SK-N-SH (cell line): ENCODE measurements at regions not wholly inside any gene's neighbourhood (a gene's known extent, or its start where the extent isn't known, plus 50 kb on each side); places are given as distances from the start of the nearest gene placed in this dataset.

Experiments used
- CTCF ChIA-PET: fragments of 300-600, 350-600 bp; formaldehyde crosslinking; extraction: SDS; loops from one replicate; lab custom pipeline; 2021; lab: Yijun Ruan, JAX
- POLR2A ChIA-PET: fragments of 350-600 bp; sonication (Branson Sonifier 250); formaldehyde crosslinking; extraction: SDS; loops from one replicate; lab custom pipeline; 2020; ENCODE audit warnings: antibody characterized with exemption, inconsistent platforms; lab: Yijun Ruan, JAX
- DNase-seq: peaks from one replicate; pipeline ENCODE4 v3.0.0; 2012
- H2AFZ ChIP-seq: fragments of 200-600 bp; sonication (generic); 2 replicates; pipeline ENCODE4 v1.8.1; 2016; ENCODE audit warnings: antibody characterized with exemption, mild to moderate bottlenecking, low read depth
- H3F3A ChIP-seq: fragments of 200-600 bp; sonication (generic); replicated peaks from 2 replicates; pipeline ENCODE3; 2016; ENCODE audit warnings: antibody characterized with exemption, mild to moderate bottlenecking; ENCODE audit not compliant: insufficient read depth
- H3K27ac ChIP-seq, 2 experiments: fragments of 200-500 bp in 1 of 2; fragments of 200-600 bp in 1 of 2; sonication (Bioruptor generic) in 1 of 2; sonication (generic), shearing (Covaris generic) in 1 of 2; 2 replicates each; pipeline versions ENCODE4 v1.5.1 to v1.6.1; 2014 to 2016; ENCODE audit warnings: low read depth in 2 of 2, inconsistent platforms in 1 of 2, low read length in 1 of 2, mild to moderate bottlenecking in 1 of 2, mixed read lengths in 1 of 2
- H3K27me3 ChIP-seq: fragments of 200-600 bp; sonication (generic), shearing (Covaris generic); 2 replicates; pipeline ENCODE4 v1.6.1; 2016; ENCODE audit warnings: mixed run types; ENCODE audit not compliant: insufficient read depth
- H3K36me3 ChIP-seq, 2 experiments: fragments of 200-500 bp in 1 of 2; fragments of 200-600 bp in 1 of 2; sonication (Bioruptor generic) in 1 of 2; sonication (generic) in 1 of 2; replicated peaks in 1 of 2; 2 replicates each; pipeline versions ENCODE3 to v1.5.1; 2014 to 2016; ENCODE audit warnings: low read length in 1 of 2, mild to moderate bottlenecking in 1 of 2; ENCODE audit not compliant: insufficient read depth in 2 of 2, control insufficient read depth in 1 of 2
- H3K4me1 ChIP-seq, 2 experiments: fragments of 200-500 bp in 1 of 2; fragments of 200-600 bp in 1 of 2; sonication (Bioruptor generic) in 1 of 2; sonication (generic), shearing (Covaris generic) in 1 of 2; 2 replicates each; pipeline versions ENCODE4 v1.5.1 to v1.6.1; 2014 to 2016; ENCODE audit warnings: low read depth in 1 of 2, low read length in 1 of 2, mixed run types in 1 of 2; ENCODE audit not compliant: insufficient read depth in 2 of 2, control insufficient read depth in 1 of 2
- H3K4me2 ChIP-seq: fragments of 200-600 bp; sonication (generic), shearing (Covaris generic); 2 replicates; pipeline ENCODE4 v1.6.1; 2017; ENCODE audit warnings: mixed run types
- H3K4me3 ChIP-seq, 2 experiments: fragments of 200-500 bp in 1 of 2; fragments of 200-600 bp in 1 of 2; sonication (Bioruptor generic) in 1 of 2; sonication (generic), shearing (Covaris generic) in 1 of 2; 2 replicates each; pipeline versions ENCODE4 v1.5.1 to v1.8.1; 2014 to 2016; ENCODE audit warnings: low read depth in 2 of 2, inconsistent platforms in 1 of 2, low read length in 1 of 2, mild to moderate bottlenecking in 1 of 2, mixed read lengths in 1 of 2, moderate library complexity in 1 of 2
- H3K79me2 ChIP-seq: fragments of 200-600 bp; sonication (generic); 2 replicates; pipeline ENCODE4 v1.8.1; 2017; ENCODE audit warnings: mild to moderate bottlenecking; ENCODE audit not compliant: insufficient read depth
- H3K9ac ChIP-seq: fragments of 200-600 bp; sonication (generic); 2 replicates; pipeline ENCODE4 v1.6.1; 2017; ENCODE audit warnings: mixed run types
- H3K9me2 ChIP-seq: fragments of 200-600 bp; sonication (generic); 2 replicates; pipeline ENCODE4 v1.6.1; 2017; ENCODE audit warnings: mixed run types
- H3K9me3 ChIP-seq: fragments of 200-600 bp; sonication (generic); 2 replicates; pipeline ENCODE4 v1.6.1; 2017; ENCODE audit warnings: mixed run types, mild to moderate bottlenecking, moderate library complexity
- H4K20me1 ChIP-seq: fragments of 200-600 bp; sonication (generic); 2 replicates; pipeline ENCODE4 v1.6.1; 2017; ENCODE audit warnings: mild to moderate bottlenecking, mixed run types; ENCODE audit not compliant: insufficient read depth
- CTCF ChIP-seq: fragments of 200-600 bp; sonication (generic); IDR thresholded peaks from 2 replicates; pipeline ENCODE4 v1.6.1; 2017; ENCODE audit warnings: antibody characterized with exemption, mild to moderate bottlenecking, moderate library complexity
- EP300 ChIP-seq, 2 experiments: IDR thresholded peaks; 2 replicates each; pipeline versions ENCODE4 v1.4.0 to v1.6.1; 2012; ENCODE audit warnings: borderline replicate concordance in 1 of 2, low read depth in 1 of 2, low read length in 1 of 2
- FOSL2 ChIP-seq: IDR thresholded peaks from 2 replicates; pipeline ENCODE4 v1.4.0; 2012; ENCODE audit warnings: low read depth, mild to moderate bottlenecking, moderate library complexity, borderline replicate concordance
- FOXM1 ChIP-seq: IDR thresholded peaks from 2 replicates; pipeline ENCODE4 v1.4.0; 2012; ENCODE audit warnings: low read depth, mild to moderate bottlenecking
- GABPA ChIP-seq: IDR thresholded peaks from 2 replicates; pipeline ENCODE4 v1.4.0; 2012; ENCODE audit warnings: low read depth, mild to moderate bottlenecking
- GATA2 ChIP-seq: sonication (generic); formaldehyde crosslinking; IDR thresholded peaks from 2 replicates; pipeline ENCODE4 v1.5.0; 2020; ENCODE audit warnings: mild to moderate bottlenecking, missing genetic modification reagents
- NRF1 ChIP-seq: IDR thresholded peaks from 2 replicates; pipeline ENCODE4 v1.6.1; 2012; ENCODE audit warnings: low read depth, mild to moderate bottlenecking, low read length
- POLR2AphosphoS5 ChIP-seq: IDR thresholded peaks from 2 replicates; pipeline ENCODE4 v1.6.1; 2012; ENCODE audit warnings: low read depth, low read length
- RAD21 ChIP-seq: IDR thresholded peaks from 2 replicates; pipeline ENCODE4 v1.6.1; 2012; ENCODE audit warnings: mild to moderate bottlenecking, low read length
- RCOR1 ChIP-seq: fragments of 150-350 bp; IDR thresholded peaks from 2 replicates; pipeline ENCODE4 v1.6.1; 2017; ENCODE audit warnings: antibody characterized with exemption, low read length
- RFX5 ChIP-seq: IDR thresholded peaks from 2 replicates; pipeline ENCODE4 v1.6.1; 2012; ENCODE audit warnings: mild to moderate bottlenecking, improper control_type of control experiment, low read length
- TCF12 ChIP-seq: IDR thresholded peaks from 2 replicates; pipeline ENCODE4 v1.4.0; 2012
- TEAD4 ChIP-seq: IDR thresholded peaks from 2 replicates; pipeline ENCODE4 v1.4.0; 2012; ENCODE audit warnings: mild to moderate bottlenecking, borderline replicate concordance; ENCODE audit not compliant: insufficient read depth
- WGBS: methylation state at CpG from one replicate; pipeline ENCODE4 v1.1.6; 2017; ENCODE audit warnings: low lambda C conversion rate; 5-methylcytosine and 5-hydroxymethylcytosine counted together
- TF ChIP-seq, protein P1 (sequence below): IDR thresholded peaks from 2 replicates; pipeline ENCODE4 v1.4.0; 2012; ENCODE audit warnings: low read depth, borderline replicate concordance
- TF ChIP-seq, protein P2 (sequence below): IDR thresholded peaks from 2 replicates; pipeline ENCODE4; 2012
- TF ChIP-seq, protein P3 (sequence below): IDR thresholded peaks from 2 replicates; pipeline ENCODE4 v1.6.1; 2012; ENCODE audit warnings: mild to moderate bottlenecking, low read depth, low read length, moderate library complexity

- no peak for DNase-seq
- H2AFZ ChIP-seq: no peak overlapping the region
- H3K36me3 ChIP-seq: no peaks in the 10 kb centered on the region
- no peaks in the 10 kb centered on the region for H3K27me3 ChIP-seq
- H3F3A ChIP-seq: no peaks in the 10 kb centered on the region
- H3K9me2 ChIP-seq: no peaks in the 10 kb centered on the region
- no peaks in the 10 kb centered on the region for H4K20me1 ChIP-seq
- H3K4me2 ChIP-seq: no peak overlapping the region
- ChIA-PET CTCF (no interaction called here), POLR2A (no interaction called here)
- no peak overlapping the region for H3K27ac ChIP-seq
- no peak overlapping the region for H3K9ac ChIP-seq
- H3K4me3 ChIP-seq: no peak overlapping the region
- no peak for TF ChIP-seq CTCF
- TF ChIP-seq RCOR1: no peak
- TF ChIP-seq TCF12: no peak
- TF ChIP-seq, protein P1, sequence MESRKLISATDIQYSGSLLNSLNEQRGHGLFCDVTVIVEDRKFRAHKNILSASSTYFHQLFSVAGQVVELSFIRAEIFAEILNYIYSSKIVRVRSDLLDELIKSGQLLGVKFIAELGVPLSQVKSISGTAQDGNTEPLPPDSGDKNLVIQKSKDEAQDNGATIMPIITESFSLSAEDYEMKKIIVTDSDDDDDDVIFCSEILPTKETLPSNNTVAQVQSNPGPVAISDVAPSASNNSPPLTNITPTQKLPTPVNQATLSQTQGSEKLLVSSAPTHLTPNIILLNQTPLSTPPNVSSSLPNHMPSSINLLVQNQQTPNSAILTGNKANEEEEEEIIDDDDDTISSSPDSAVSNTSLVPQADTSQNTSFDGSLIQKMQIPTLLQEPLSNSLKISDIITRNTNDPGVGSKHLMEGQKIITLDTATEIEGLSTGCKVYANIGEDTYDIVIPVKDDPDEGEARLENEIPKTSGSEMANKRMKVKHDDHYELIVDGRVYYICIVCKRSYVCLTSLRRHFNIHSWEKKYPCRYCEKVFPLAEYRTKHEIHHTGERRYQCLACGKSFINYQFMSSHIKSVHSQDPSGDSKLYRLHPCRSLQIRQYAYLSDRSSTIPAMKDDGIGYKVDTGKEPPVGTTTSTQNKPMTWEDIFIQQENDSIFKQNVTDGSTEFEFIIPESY: no peak
- TF ChIP-seq, protein P2, sequence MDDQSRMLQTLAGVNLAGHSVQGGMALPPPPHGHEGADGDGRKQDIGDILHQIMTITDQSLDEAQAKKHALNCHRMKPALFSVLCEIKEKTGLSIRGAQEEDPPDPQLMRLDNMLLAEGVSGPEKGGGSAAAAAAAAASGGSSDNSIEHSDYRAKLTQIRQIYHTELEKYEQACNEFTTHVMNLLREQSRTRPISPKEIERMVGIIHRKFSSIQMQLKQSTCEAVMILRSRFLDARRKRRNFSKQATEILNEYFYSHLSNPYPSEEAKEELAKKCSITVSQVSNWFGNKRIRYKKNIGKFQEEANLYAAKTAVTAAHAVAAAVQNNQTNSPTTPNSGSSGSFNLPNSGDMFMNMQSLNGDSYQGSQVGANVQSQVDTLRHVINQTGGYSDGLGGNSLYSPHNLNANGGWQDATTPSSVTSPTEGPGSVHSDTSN: no peak
- TF ChIP-seq NRF1: no peak
- TF ChIP-seq POLR2AphosphoS5: no peak
- no peak for TF ChIP-seq RFX5
- TF ChIP-seq EP300 (IDR thresholded peaks at IDR 0.05; ENCODE audit: borderline replicate concordance in 1 of 2, low read depth in 1 of 2, low read length in 1 of 2): no peak
- 15% methylated on average over 1 of the region's 1 CpG for WGBS
- H3K79me2 ChIP-seq: no peaks in the 10 kb centered on the region
- H3K4me1 ChIP-seq: peaks cover 0 to 7% of the 10 kb centered on the region in 2 experiments; a peak in 1 of 4 replicates
- H3K9me3 ChIP-seq: no peaks in the 10 kb centered on the region
Observed at GRCh38 chr15:92271179-92271578, 122.5 kb upstream of the ST8SIA2 start.

- Histone ChIP-seq H3K4me3 (no peak overlapping the region), H4K20me1 (no peaks in the 10 kb centered on the region), H3K27me3 (no peaks in the 10 kb centered on the region), H3K9me3 (no peaks in the 10 kb centered on the region), H3K4me1 (peaks cover 0 to 7% of the 10 kb centered on the region in 2 experiments; a peak in 1 of 4 replicates), H3K79me2 (no peaks in the 10 kb centered on the region), H3K36me3 (no peaks in the 10 kb centered on the region), H3F3A (no peaks in the 10 kb centered on the region), H3K4me2 (no peak overlapping the region), H3K9ac (no peak overlapping the region), H2AFZ (no peak overlapping the region), H3K27ac (no peak overlapping the region), H3K9me2 (no peaks in the 10 kb centered on the region)
- POLR2A ChIA-PET: no interaction called here
- CTCF ChIA-PET: interaction anchor here (0.5 kb wide), 1 partner anchor 411 kb away, joined by 3 read pairs; no protein-coding TSS in a partner anchor
- WGBS: 50% methylated on average over 1 of the region's 1 CpG
- DNase-seq: no peak
- no peak for TF ChIP-seq RAD21
- TF ChIP-seq TCF12: no peak
- no peak for TF ChIP-seq TEAD4
- no peak for TF ChIP-seq FOSL2
- TF ChIP-seq, protein P3, sequence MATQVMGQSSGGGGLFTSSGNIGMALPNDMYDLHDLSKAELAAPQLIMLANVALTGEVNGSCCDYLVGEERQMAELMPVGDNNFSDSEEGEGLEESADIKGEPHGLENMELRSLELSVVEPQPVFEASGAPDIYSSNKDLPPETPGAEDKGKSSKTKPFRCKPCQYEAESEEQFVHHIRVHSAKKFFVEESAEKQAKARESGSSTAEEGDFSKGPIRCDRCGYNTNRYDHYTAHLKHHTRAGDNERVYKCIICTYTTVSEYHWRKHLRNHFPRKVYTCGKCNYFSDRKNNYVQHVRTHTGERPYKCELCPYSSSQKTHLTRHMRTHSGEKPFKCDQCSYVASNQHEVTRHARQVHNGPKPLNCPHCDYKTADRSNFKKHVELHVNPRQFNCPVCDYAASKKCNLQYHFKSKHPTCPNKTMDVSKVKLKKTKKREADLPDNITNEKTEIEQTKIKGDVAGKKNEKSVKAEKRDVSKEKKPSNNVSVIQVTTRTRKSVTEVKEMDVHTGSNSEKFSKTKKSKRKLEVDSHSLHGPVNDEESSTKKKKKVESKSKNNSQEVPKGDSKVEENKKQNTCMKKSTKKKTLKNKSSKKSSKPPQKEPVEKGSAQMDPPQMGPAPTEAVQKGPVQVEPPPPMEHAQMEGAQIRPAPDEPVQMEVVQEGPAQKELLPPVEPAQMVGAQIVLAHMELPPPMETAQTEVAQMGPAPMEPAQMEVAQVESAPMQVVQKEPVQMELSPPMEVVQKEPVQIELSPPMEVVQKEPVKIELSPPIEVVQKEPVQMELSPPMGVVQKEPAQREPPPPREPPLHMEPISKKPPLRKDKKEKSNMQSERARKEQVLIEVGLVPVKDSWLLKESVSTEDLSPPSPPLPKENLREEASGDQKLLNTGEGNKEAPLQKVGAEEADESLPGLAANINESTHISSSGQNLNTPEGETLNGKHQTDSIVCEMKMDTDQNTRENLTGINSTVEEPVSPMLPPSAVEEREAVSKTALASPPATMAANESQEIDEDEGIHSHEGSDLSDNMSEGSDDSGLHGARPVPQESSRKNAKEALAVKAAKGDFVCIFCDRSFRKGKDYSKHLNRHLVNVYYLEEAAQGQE: no peak
- TF ChIP-seq GABPA: no peak
- TF ChIP-seq CTCF: no peak
- TF ChIP-seq GATA2 (CRISPR knock-in tag): no peak
- no peak for TF ChIP-seq FOXM1
Observed at GRCh38 chr15:92272106-92272505, 121.6 kb upstream of the ST8SIA2 start.
